Activated CD8-positive, alpha-beta memory T cell treated with anti-CD3 and anti-CD28 coated beads for 36 hours (primary cell): ENCODE measurements at regions not wholly inside any gene's neighbourhood (a gene's known extent, or its start where the extent isn't known, plus 50 kb on each side); places are given as distances from the start of the nearest gene placed in this dataset.

Source experiments
- CTCF ChIA-PET: fragments of 350-600 bp; sonication (Branson Sonifier 250); formaldehyde crosslinking; loops from one replicate; lab custom pipeline; 2021; ENCODE audit warnings: antibody characterized with exemption; lab: Charles Lee
- POLR2A ChIA-PET: fragments of 350-600 bp; sonication (Branson Sonifier 250); formaldehyde crosslinking; loops from one replicate; lab custom pipeline; 2021; ENCODE audit warnings: antibody characterized with exemption; lab: Charles Lee

- ChIA-PET CTCF (no interaction called here), POLR2A (no interaction called here)
These were observed 2112.1 kb downstream of the MAT2B start for GRCh38 chr5:165617491-165617890.

GRCh38 chr5:165620394-165620793 is 2115.0 kb downstream of the MAT2B start:
- ChIA-PET CTCF (no interaction called here), POLR2A (no interaction called here)

- CTCF ChIA-PET, result no interaction called here
- POLR2A ChIA-PET, result no interaction called here
These were observed 2117.6 kb downstream of the MAT2B start for GRCh38 chr5:165622864-165623536.

GRCh38 chr5:165624166-165624946 is 2118.9 kb downstream of the MAT2B start:
- ChIA-PET POLR2A (no interaction called here), CTCF (no interaction called here)

- CTCF ChIA-PET, result no interaction called here
- POLR2A ChIA-PET, result no interaction called here
These were observed 2120.7 kb downstream of the MAT2B start for GRCh38 chr5:165626161-165626560.

DNA sequence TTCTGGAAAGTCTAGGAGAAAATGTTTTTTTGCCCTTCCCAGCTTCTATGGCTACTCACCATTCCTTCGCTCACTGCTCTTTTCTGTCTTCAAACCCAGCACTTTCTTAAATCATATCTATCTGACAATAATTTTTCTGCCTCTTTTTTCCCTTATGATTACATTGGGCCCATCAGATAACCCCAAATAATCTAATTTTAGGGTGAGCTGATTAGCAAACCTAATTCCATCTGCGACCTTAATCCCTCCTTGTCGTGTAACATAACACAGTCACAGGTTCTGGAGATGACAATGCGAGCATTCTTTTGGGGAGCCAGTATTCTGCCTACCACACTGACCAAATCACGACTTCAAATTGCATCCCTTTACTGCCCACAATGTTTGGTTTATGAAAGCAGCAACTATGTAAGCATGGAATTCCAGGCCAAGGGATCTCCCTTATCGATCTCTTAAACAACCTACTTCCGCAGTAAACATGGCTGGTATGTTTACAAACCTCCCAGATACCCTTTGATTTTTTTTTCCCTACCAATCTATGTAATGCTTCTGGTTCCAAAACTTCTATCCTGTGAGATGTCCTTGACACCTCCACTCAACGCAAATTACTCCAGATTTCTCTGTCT is 2122.2 kb downstream of the MAT2B start:
- POLR2A ChIA-PET, result no interaction called here
- CTCF ChIA-PET, result no interaction called here

DNA sequence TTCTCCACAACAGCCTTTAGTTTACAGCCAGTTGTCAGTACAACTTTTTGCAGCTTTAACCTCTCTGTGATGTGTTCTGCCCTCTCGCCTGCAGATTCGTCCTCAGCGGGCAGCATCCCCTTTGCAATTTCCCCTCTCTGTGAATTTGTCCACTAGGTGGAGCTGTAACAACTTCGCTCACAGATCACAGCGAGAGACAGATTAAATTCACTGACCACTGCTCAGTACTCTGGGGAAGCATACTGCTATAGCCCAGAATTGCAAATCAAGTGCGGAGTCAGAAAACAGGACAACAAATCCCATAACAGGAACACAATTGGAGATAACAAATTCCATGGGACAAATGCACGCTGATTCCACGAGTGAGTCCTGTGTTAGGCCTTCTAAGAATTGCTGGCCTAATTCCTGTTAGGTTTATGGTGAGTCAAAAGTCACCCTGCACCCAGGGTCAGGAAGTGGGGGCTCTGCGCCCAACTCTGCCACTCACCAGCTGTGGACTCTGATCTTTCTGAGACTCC is 2124.9 kb downstream of the MAT2B start:
- ChIA-PET CTCF (no interaction called here), POLR2A (no interaction called here)

GRCh38 chr5:165631235-165631634 is 2125.8 kb downstream of the MAT2B start:
- CTCF ChIA-PET, result no interaction called here
- POLR2A ChIA-PET, result no interaction called here

DNA sequence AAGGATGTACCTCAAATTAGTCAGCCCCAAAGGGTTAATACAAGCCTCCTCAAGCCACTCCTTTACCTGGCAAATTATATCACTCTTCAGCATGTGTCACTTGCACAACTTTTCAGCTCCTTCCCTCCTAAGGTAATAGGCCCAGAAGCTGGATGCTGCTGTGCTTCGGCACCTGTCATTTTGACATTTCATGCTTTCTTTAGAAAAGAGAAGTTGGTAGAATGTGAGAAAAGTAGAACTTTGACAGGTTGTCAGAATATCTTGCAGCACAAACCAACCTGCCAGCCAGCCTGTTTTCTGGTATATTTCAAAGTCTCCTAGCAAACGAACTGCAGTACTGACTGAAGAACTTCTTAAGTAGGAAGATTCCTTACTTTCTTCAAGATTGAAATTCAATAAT is 2136.9 kb downstream of the MAT2B start:
- POLR2A ChIA-PET, result no interaction called here
- CTCF ChIA-PET, result no interaction called here

- POLR2A ChIA-PET, result no interaction called here
- CTCF ChIA-PET, result no interaction called here
These were observed 2160.4 kb downstream of the MAT2B start for GRCh38 chr5:165665735-165666400.

GRCh38 chr5:165673499-165673898 is 2168.1 kb downstream of the MAT2B start:
- CTCF ChIA-PET, result no interaction called here
- POLR2A ChIA-PET, result no interaction called here

DNA sequence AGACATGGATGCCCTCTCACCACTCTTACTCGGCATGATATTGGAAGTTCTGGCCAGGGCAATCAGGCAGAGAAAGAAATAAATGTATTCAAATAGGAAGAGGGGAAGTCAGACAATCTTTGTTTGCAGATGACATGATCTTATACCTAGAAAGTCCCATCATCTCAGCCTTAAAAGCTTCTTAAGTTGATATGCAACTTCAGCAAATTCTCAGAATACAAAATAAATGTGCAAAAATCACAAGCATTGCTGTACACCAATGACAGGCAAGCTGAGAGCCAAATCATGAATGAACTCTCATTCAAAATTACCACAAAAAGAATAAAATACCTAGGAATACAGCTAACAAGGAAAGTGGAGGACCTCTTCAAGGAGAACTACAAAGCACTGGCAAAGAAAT is 2190.4 kb downstream of the MAT2B start:
- ChIA-PET POLR2A (no interaction called here), CTCF (no interaction called here)

DNA sequence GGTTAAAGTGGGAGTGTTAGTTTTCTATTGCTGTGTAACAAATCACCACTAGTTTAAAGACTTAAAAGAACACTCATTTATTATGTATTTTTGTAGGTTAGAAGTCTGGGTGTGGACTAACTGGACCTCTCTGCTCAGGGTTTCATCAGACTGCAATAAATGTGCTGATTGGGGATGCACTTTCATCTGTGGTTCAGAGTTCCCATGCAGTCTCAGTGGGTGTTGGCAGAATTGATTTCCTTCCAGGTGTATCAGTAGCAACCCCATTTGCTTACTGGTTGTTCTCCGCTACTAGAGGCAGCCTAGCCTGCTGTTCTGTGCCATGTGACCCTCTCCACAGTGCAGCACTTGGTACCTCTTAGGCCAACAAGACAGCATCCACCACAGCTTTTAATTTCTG is 2200.5 kb downstream of the MAT2B start:
- ChIA-PET POLR2A (no interaction called here), CTCF (no interaction called here)

GRCh38 chr5:165712011-165712410 is 2206.6 kb downstream of the MAT2B start:
- ChIA-PET CTCF (no interaction called here), POLR2A (no interaction called here)

DNA sequence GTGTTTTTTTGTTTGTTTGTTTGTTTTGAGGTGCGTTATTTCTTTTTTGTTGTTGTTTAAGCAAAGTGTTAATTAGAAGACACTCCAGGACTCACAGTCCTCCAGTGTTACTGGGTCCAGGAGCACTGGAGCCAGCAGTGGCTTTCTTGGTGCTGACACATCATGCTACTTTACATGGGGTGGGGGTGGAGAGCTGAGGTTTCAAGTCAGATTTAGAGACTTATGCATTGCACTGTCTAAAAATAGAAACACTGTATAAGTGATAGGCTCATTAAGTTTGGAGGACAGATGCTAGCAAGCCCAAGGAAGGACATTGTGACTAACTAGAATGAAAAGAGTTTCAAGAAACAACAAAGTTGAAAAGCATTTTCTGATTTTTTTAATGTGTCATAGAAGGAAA is 2209.2 kb downstream of the MAT2B start:
- ChIA-PET CTCF (no interaction called here), POLR2A (no interaction called here)

DNA sequence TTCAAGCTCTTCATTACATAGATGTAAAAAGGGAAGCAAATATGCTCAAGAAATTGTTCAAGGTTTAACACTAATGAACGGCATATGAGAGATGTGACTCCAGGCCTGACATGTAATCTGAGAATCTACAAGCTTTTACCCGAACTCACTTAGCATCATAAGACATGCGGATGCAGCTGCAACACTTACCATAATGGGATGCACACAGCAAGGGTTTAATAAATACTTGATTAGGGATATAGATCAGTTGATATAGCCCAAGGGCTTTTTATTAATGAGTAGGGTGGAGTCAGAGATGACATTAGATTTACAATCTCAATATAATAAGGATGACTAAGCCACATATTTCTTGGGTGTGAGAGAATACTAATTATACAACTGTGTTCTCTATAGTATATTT is 2215.5 kb downstream of the MAT2B start:
- ChIA-PET CTCF (no interaction called here), POLR2A (no interaction called here)

GRCh38 chr5:165722401-165722800 is 2217.0 kb downstream of the MAT2B start:
- CTCF ChIA-PET, result no interaction called here
- POLR2A ChIA-PET, result no interaction called here

DNA sequence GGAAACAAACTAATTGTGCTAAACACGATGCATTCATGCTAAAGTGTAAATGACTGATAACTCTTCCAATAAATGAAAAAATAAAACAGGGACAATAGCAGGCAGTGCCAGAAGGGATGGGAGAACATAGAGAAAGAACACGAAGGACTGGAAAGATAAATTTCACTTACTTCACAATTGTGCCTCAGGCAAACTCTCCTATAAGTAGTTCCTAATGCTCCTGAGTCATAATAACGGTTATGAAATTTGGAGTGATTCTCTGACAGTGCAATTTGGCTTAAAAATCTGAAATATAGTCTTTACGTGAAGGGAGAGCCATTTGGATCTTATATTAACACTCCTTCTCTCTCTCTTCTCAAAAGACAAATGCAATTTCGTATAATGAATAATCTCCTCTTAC is 2218.5 kb downstream of the MAT2B start:
- POLR2A ChIA-PET, result no interaction called here
- CTCF ChIA-PET, result no interaction called here

DNA sequence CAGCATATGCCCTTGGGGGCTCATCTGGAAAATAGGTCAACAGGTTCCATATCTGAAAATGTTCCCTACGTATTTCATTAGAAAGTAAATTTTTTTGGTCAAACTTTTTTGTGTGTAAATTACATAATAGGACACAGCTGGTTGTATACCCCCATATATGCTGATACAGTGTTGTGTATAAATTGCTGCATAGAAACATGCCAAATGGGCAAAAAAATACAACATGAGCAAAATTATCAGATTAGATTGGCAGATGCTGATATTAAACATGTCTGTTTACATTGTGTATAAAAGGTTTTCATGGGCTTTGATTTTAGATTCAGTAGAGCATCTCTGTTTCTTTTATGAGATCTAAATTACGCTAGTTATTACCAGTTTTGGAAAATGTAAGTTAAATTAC is 2223.0 kb downstream of the MAT2B start:
- ChIA-PET CTCF (no interaction called here), POLR2A (no interaction called here)

GRCh38 chr5:165735388-165735787 is 2230.0 kb downstream of the MAT2B start:
- CTCF ChIA-PET, result no interaction called here
- POLR2A ChIA-PET, result no interaction called here
